Upper lobe of right lung (tissue), 1 donor: ENCODE measurements at regions not wholly inside any gene's neighbourhood (a gene's known extent, or its start where the extent isn't known, plus 50 kb on each side); places are given as distances from the start of the nearest gene placed in this dataset.

ENCODE experiments used
- ATAC-seq: fragments of 200-7000 bp; cut with Tn5 transposase; one replicate; pipeline ENCODE4 v1.9.1; 2020; ENCODE audit warnings: mild to moderate bottlenecking, moderate library complexity
- DNase-seq: peaks from one replicate; pipeline ENCODE4 v3.0.0-alpha.2; 2020
- H3K27ac ChIP-seq: fragments of 200-600 bp; one replicate; pipeline ENCODE4 v1.8.0; 2022
- H3K27me3 ChIP-seq: fragments of 200-600 bp; one replicate; pipeline ENCODE4 v1.8.0; 2022; ENCODE audit warnings: mild to moderate bottlenecking
- H3K36me3 ChIP-seq: fragments of 200-600 bp; one replicate; pipeline ENCODE4 v1.8.0; 2022
- H3K4me1 ChIP-seq: fragments of 200-600 bp; one replicate; pipeline ENCODE4 v1.8.0; 2022
- H3K4me3 ChIP-seq: fragments of 200-600 bp; one replicate; pipeline ENCODE4 v1.8.0; 2022; ENCODE audit warnings: mild to moderate bottlenecking
- H3K9me3 ChIP-seq: fragments of 200-600 bp; one replicate; pipeline ENCODE4 v1.8.0; 2022
- intact Hi-C: fragments of 100-400 bp; cut with DNase I; formaldehyde crosslinking; loops from one replicate; pipeline ENCODE4 v1.11.0; 2022
- TF ChIP-seq, protein P1 (sequence below): fragments of 200-600 bp; IDR thresholded peaks from one replicate; pipeline ENCODE4 v1.8.0; 2022; ENCODE audit warnings: antibody characterized with exemption
- donor health status: DM: no; HTN: yes; CAD: no; lungs with severe emphysema.

DNA sequence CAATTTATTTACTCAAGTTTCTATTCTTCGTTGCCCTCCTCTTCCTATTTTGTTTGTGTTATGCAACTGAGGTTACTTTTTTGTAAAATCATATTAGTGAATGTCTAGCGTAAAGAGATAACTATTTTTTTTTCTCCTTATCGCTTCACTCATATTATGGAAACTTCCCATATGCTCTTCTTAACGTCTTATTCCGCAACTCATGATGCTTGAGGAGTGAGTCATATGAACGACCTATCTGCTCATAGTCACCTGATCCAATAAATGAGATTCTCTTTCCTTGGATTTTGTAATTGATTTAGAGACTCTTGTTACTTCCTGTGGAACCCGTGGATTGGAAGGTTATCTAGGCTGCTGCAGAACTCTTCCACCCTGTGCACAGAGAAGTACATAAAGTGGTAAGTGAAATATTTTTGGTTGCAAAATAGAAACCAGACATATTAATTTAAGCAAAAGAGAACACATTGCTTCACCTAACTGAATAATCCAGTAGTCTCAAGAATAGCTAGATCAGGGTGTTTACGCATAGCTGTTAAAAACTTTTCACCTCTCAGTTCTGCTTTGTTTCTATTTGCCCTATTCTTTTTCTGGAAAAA is 719.3 kb upstream of the SGO1 start:
- no peaks in the 10 kb centered on the region for H3K27me3 ChIP-seq
- no peaks in the 10 kb centered on the region for H3K9me3 ChIP-seq
- no peak for ATAC-seq
- DNase-seq, result no peak
- intact Hi-C loops, result no loop called here
- H3K4me1 ChIP-seq, result no peaks in the 10 kb centered on the region
- H3K36me3 ChIP-seq, result no peaks in the 10 kb centered on the region
- no peak overlapping the region for H3K27ac ChIP-seq
- H3K4me3 ChIP-seq, result no peak overlapping the region
- TF ChIP-seq, protein P1, sequence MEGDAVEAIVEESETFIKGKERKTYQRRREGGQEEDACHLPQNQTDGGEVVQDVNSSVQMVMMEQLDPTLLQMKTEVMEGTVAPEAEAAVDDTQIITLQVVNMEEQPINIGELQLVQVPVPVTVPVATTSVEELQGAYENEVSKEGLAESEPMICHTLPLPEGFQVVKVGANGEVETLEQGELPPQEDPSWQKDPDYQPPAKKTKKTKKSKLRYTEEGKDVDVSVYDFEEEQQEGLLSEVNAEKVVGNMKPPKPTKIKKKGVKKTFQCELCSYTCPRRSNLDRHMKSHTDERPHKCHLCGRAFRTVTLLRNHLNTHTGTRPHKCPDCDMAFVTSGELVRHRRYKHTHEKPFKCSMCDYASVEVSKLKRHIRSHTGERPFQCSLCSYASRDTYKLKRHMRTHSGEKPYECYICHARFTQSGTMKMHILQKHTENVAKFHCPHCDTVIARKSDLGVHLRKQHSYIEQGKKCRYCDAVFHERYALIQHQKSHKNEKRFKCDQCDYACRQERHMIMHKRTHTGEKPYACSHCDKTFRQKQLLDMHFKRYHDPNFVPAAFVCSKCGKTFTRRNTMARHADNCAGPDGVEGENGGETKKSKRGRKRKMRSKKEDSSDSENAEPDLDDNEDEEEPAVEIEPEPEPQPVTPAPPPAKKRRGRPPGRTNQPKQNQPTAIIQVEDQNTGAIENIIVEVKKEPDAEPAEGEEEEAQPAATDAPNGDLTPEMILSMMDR, result no peak

DNA sequence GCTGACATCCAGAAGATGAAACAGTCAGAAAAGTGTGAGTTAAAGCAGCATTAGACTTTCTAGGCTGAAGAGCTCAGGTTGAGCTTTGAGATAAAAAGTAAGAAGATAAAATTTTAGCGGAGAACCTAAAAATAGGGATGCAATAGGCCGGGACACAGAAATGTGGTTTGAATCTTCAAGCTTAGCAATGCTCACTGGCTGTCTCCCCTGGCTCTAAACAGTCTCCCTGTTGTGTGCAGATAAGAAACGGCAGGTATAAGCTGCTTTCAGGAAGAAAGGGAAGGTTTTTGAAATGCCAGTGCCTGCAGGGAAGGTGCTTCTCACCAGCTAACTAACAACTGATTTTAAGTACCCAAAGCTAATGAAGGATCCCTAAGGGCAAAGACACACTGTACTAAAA is 718.7 kb upstream of the SGO1 start:
- Histone ChIP-seq H3K27me3 (no peaks in the 10 kb centered on the region), H3K4me1 (no peaks in the 10 kb centered on the region), H3K27ac (no peak overlapping the region), H3K9me3 (peaks cover under 1% of the 10 kb centered on the region), H3K4me3 (no peak overlapping the region), H3K36me3 (no peaks in the 10 kb centered on the region)
- ATAC-seq (no peak), DNase-seq (no peak)
- TF ChIP-seq, protein P1, result no peak
- intact Hi-C loops, result no loop called here

DNA sequence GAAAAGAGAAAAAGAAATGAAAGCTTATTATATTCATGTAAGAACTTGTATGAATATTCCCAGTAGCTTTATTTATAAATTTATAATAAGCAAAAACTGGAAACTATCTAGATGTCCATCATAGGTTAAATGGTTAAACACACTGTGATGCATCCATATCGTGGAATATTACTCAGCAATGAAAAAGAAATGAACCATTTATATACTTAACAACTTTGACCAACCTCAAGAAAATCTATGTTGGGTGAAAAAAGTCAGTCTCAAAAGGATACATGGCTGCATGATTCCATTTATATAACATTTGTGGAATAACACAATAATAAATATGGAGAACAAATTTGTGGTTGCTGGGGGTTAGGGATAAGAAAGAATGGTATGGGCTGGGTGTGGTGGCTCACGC is 713.0 kb upstream of the SGO1 start:
- H3K9me3 ChIP-seq, result peaks cover 4% of the 10 kb centered on the region
- H3K4me1 ChIP-seq, result no peaks in the 10 kb centered on the region
- H3K27ac ChIP-seq, result no peak overlapping the region
- intact Hi-C loops, result no loop called here
- ATAC-seq (no peak), DNase-seq (no peak)
- H3K36me3 ChIP-seq, result no peaks in the 10 kb centered on the region
- TF ChIP-seq, protein P1, result no peak
- no peak overlapping the region for H3K4me3 ChIP-seq
- H3K27me3 ChIP-seq, result no peaks in the 10 kb centered on the region

DNA sequence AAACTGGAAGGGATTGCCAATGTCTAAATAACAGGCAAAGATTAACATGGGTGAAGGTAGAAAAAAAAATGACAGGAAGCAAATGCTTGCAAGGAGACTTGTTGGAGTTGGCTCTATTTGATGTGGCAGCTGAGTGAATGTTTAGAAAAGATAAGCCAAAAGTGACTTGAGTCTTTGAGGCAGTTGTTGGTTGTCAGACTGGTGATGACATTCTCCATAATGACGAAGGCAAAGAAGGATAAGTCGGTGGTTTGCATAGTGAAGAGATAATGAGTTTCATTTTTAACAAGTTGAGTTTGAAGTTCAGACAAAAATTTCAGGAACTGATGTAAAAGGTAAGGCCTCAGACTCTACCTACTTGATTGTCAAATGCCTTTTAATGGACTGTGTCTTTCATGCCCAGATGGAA is 704.1 kb upstream of the SGO1 start:
- Histone ChIP-seq H3K9me3 (no peaks in the 10 kb centered on the region), H3K27ac (no peak overlapping the region), H3K36me3 (no peaks in the 10 kb centered on the region), H3K4me3 (no peak overlapping the region), H3K4me1 (no peaks in the 10 kb centered on the region), H3K27me3 (no peaks in the 10 kb centered on the region)
- no peak for ATAC-seq
- intact Hi-C loops, result no loop called here
- TF ChIP-seq, protein P1, result no peak
- DNase-seq, result no peak

DNA sequence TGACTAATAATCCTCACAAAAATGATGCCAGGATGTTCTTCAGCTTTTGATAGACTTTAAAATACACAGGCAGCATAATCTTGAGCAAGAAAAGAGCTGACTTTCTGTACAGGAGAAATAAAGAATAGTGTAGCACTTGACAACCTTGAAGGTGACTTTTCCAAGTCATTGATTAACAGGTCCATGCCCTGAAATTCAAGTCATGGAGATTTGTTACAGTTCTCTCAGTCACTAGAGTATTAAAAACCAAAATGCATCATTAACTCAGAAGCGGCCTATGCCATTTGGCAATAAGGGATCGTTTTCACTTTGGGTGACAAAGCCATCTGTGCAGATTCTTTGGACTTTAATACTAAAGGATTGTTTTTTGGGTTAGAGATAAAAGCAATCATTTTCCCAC is 692.7 kb upstream of the SGO1 start:
- intact Hi-C loops, result no loop called here
- Histone ChIP-seq H3K36me3 (no peaks in the 10 kb centered on the region), H3K4me1 (no peaks in the 10 kb centered on the region), H3K9me3 (no peaks in the 10 kb centered on the region), H3K4me3 (no peak overlapping the region), H3K27me3 (no peaks in the 10 kb centered on the region), H3K27ac (no peak overlapping the region)
- DNase-seq, result no peak
- TF ChIP-seq, protein P1, result no peak
- ATAC-seq, result no peak

DNA sequence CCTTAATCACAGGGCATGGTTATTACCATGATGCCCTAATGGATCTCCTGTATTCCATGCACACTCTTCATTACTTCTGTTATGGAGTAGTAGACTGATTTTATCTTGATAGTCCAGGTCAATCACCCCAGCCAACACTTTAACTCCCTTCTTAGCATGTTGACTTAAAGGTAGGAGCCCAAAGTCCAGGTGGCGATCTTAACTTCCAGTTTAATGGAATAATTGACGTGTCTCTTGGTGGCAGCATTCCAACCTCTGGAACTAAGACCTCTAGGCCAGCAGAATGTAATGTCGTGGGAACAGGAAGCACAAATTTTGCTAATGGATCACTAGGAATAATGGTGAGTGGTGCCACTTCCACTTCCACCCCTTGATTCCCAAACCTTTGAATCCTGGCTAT is 687.2 kb upstream of the SGO1 start:
- Histone ChIP-seq H3K9me3 (no peaks in the 10 kb centered on the region), H3K27ac (no peak overlapping the region), H3K36me3 (no peaks in the 10 kb centered on the region), H3K4me1 (no peaks in the 10 kb centered on the region), H3K4me3 (no peak overlapping the region), H3K27me3 (no peaks in the 10 kb centered on the region)
- DNase-seq (no peak), ATAC-seq (no peak)
- TF ChIP-seq, protein P1, result no peak
- intact Hi-C loops, result no loop called here
